NCI-H2196 treated with DMSO at 0.1 percent for 48 hours (cell line): ENCODE measurements at regions not wholly inside any gene's neighbourhood (a gene's known extent, or its start where the extent isn't known, plus 50 kb on each side); places are given as distances from the start of the nearest gene placed in this dataset.
"Not testable (repeated sequence)": the region's sequence is repeated elsewhere in the genome, so short reads cannot be mapped to it uniquely, and the experiment has no call there.

ENCODE experiments used
- DNase-seq: peaks from one replicate; lab custom pipeline; 2025; ENCODE audit not compliant: unreplicated experiment; lab: John Stamatoyannopoulos, UW

- no peak for DNase-seq
Measured at GRCh38 chr12:58412461-58413060, 471.2 kb downstream of the ATP23 start.

- no peak for DNase-seq
Measured at GRCh38 chr12:58413794-58414193, 472.4 kb downstream of the ATP23 start.

GRCh38 chr12:58414398-58414871 lies 473.1 kb downstream of the ATP23 start:
- no peak for DNase-seq

- DNase-seq: no peak
Measured at GRCh38 chr12:58415716-58416115, 474.3 kb downstream of the ATP23 start.

- DNase-seq: no peak
Measured at GRCh38 chr12:58416236-58416635, 474.9 kb downstream of the ATP23 start.

- DNase-seq: no peak
Measured at GRCh38 chr12:58419196-58419760, 477.9 kb downstream of the ATP23 start.

- DNase-seq: no peak
Measured at GRCh38 chr12:58419905-58420304, 478.5 kb downstream of the ATP23 start.

- no peak for DNase-seq
Measured at GRCh38 chr12:58420503-58420902, 479.1 kb downstream of the ATP23 start.

- no peak for DNase-seq
Measured at GRCh38 chr12:58421990-58422389, 480.6 kb downstream of the ATP23 start.

- DNase-seq: no peak
Measured at GRCh38 chr12:58424735-58425392, 483.5 kb downstream of the ATP23 start.

- DNase-seq: no peak
Measured at GRCh38 chr12:58425481-58426392, 484.4 kb downstream of the ATP23 start.

- DNase-seq: not testable (repeated sequence)
Measured at GRCh38 chr12:58426437-58426836, 485.1 kb downstream of the ATP23 start.

- DNase-seq: no peak
Measured at GRCh38 chr12:58433959-58434358, 486.3 kb downstream of the LRIG3 start.

GRCh38 chr12:58434726-58435125 lies 485.6 kb downstream of the LRIG3 start:
- DNase-seq: no peak

GRCh38 chr12:58435647-58436046 lies 484.7 kb downstream of the LRIG3 start:
- no peak for DNase-seq

GRCh38 chr12:58441483-58441882 lies 478.8 kb downstream of the LRIG3 start:
- no peak for DNase-seq

GRCh38 chr12:58443273-58443980 lies 476.9 kb downstream of the LRIG3 start:
- DNase-seq: no peak

GRCh38 chr12:58443981-58444371 lies 476.3 kb downstream of the LRIG3 start:
- no peak for DNase-seq

GRCh38 chr12:58450868-58451482 lies 469.3 kb downstream of the LRIG3 start:
- no peak for DNase-seq

GRCh38 chr12:58452546-58452945 lies 467.8 kb downstream of the LRIG3 start:
- DNase-seq: no peak
